CD4-positive, alpha-beta T cell treated with Interleukin-6 at 100 ng/mL for 8 hours (primary cell): ENCODE measurements at regions not wholly inside any gene's neighbourhood (a gene's known extent, or its start where the extent isn't known, plus 50 kb on each side); places are given as distances from the start of the nearest gene placed in this dataset.

Source experiments
- DNase-seq: peaks from one replicate; pipeline ENCODE4 v3.0.0-alpha.2; 2020; ENCODE audit warnings: mixed read lengths, low spot score

DNA sequence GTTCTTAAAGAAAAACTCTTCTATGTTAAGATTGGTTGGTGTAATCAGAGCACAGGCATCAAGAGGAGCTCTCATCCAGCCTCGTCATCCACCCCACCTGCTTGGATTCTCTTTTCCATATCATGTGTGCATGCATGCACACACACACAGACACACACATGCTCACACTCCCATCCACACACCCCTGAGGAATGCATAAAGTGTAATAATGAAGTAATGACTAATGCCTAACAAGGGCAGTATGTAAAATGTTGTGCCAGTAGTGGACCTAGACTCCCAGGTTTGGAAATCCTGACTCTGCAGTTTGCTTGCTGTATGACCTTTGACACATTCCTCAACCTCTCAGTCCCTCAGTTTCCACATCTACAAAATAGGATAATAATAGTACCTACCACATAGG lies 280.0 kb upstream of the ANKRD55 start:
- no peak for DNase-seq

DNA sequence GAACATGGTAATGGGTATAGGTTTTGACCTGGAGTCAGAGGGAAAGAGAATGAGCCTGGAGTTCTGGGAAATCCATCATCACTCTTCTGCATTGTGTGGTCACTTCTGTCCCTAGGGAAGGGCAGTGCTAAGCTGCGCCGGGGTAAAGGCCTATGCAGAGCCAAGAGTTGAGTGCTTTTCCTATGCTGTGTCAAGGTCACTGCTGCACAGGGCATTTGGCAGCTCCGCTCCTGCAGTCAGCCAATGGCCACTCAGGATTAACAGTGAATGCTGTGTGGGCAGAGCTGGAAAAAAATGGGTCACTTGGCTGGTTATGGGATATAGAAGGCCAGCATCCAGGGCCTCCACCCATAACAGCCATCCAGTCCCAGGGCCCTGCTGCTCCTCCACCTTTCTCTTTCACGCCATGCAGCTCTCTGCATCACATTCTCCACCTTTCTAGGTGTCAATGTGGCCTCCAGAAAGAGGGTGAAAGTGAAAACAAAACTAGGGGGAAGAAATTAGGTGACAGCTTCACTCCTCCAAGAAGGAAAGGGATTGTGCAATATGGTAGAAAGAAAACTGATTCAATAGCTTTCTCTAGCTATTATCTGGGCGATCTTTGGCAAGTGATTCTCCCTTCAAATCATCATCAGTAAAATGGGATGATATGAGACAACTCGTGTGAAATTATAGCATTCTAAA lies 279.3 kb upstream of the ANKRD55 start:
- no peak for DNase-seq

- no peak for DNase-seq
Measured at GRCh38 chr5:56511326-56511841, 278.3 kb upstream of the ANKRD55 start.

GRCh38 chr5:56508249-56508648 lies 275.1 kb upstream of the ANKRD55 start:
- DNase-seq = no peak

GRCh38 chr5:56507351-56507930 lies 274.3 kb upstream of the ANKRD55 start:
- DNase-seq = no peak

GRCh38 chr5:56506211-56506965 lies 273.3 kb upstream of the ANKRD55 start:
- no peak for DNase-seq

DNA sequence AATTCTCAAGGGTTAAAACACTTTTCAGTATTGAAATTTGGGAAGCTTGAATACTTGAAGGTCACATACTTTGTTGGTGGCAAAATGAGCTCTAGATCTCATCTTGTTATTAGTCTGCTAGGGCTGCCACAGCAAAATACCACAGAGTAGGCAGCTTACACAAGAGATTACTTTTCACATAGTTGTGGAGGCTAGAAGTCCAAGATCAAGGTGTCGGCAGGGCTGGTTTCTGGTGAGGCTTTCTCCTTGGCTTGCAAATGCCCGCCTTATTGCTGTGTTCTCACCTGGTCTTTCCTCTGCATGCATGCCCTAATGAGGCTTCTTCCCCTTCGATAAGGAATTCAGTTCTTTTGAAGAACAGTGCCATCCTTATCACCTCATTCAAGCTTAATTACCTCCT lies 270.8 kb upstream of the ANKRD55 start:
- DNase-seq = no peak

- DNase-seq = no peak
Measured at GRCh38 chr5:56501781-56502557, 268.8 kb upstream of the ANKRD55 start.

GRCh38 chr5:56499901-56500300 lies 266.8 kb upstream of the ANKRD55 start:
- DNase-seq = no peak

DNA sequence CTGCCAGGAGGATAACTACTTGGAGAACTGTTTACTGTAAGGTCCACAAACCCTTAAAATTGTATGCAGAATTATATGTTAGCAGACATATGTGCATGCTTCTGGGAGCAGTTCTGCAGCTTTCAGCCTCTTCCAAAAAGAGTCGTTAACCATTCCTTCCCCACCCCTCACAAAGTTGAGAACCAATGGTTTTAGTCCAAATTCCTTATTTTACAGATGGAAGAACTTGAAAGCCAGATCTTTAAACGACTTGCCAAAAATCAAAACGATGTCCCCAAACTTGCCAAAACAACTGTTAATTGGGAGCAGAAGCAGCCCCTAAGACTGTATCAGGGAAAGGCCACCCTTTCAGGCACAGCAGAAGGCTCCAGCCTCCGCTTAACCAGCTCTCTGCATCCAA lies 266.4 kb upstream of the ANKRD55 start:
- DNase-seq = no peak

DNA sequence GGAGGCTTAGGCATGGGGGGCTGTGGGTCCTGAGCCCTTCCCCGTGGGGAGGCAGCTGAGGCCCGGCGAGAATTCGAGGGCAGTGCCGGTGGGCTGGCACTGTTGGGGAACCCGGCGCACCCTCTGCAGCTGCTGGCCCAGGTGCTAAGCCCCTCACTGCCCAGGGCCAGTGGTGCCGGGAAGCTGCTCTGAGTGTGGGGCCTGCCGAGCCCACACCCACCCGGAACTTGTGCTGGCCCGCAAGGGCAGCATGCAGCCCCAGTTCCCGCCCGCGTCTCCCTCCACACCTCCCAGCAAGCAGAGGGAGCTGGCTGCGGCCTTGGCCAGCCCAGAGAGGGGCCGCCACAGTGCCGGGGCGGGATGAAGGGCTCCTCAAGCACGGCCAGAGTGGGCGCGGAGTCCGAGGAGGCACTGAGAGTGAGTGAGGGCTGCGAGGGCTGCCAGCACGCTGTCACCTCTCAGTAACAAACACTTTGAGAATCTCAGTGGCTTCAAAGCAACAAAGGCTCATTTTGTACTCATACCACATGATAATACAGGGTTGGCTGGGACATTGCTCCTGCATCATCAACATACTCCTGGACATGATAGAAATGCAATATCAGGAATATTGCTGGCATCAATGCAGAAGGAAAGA lies 265.7 kb upstream of the ANKRD55 start:
- DNase-seq = no peak

GRCh38 chr5:56496581-56497063 lies 263.5 kb upstream of the ANKRD55 start:
- no peak for DNase-seq

DNA sequence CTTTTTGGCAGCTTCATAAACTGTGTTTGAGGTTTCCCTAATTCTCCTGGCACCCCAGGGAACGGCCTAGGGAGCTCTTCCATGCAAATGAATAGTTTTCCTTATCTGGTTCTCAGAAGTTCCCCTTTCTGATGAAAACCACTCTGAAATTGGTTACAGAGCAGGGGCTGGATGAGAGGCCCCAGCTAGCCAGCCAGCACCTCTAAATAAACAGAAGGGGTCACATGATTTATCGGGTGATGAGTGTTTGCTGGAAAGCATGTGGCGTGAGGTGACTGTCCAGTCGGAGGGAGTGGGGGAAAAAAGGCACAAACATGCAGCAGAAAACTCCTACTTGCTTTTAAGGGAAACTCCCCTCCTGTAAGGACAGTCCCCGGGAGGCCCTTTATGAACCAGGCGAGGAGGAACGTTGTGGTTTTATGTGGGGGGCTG lies 261.2 kb upstream of the ANKRD55 start:
- no peak for DNase-seq

DNA sequence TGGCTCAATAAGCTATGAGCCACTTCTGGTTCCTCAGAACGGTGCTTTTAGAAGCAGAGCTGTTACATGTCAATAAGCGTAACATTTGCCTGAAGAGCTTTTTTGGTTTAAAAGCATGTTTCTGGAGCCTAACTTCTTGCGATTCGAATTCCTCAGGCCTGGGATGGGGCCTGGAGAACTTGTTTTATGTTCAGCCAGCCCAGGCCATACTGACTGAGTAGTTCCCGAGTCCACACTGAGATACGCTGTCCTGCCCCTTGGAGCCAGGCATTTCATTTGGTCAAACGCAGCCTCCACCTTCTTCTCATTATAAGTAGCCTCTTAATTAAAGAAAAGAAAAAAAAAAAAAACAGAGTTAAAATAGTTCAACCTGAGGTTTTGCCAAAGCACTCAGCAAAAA lies 260.6 kb upstream of the ANKRD55 start:
- no peak for DNase-seq

- no peak for DNase-seq
Measured at GRCh38 chr5:56493308-56493707, 260.2 kb upstream of the ANKRD55 start.

DNA sequence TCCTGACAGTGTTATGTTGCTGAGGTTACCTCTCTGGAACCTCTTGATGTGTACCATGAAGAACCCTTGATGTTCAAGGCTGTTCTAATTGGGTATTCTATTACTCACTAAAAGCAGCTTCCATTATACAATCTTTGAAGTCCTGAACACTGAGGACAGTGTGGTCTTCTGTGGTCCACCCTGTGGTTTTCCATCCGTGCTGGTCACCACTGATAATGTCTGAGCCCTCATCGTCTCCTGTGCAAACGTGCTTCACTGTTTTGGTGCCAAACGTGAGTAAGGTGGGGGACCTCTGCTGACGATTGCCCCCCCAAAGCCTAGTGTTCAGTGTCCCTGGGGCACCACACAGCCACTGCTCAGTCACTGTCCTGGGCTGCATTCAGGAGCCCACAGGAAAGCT lies 259.7 kb upstream of the ANKRD55 start:
- no peak for DNase-seq

DNA sequence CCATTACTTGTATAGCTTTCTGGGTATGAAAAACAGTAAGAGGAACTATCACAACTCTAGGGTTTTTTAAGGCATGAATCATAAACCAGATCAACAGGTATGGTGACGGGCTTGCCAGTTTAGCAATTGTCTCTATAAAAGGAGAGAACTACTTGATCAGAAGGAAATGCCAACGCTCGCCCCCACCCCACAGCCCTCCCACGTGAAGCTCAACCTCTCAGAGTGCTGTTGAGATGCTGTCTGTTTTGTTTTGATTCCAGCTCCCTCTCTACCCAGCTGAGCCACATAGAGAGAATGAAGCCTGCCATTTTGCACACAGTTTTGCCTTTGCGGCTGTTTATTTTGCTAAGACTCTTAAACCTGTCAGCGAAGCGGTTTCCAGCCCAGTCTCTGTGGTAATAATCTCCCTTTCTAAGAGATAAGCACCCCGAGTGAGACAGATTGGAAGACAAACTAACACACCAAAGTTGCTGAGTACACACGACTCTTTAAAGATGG lies 257.9 kb upstream of the ANKRD55 start:
- DNase-seq = peak; percentile 49

DNA sequence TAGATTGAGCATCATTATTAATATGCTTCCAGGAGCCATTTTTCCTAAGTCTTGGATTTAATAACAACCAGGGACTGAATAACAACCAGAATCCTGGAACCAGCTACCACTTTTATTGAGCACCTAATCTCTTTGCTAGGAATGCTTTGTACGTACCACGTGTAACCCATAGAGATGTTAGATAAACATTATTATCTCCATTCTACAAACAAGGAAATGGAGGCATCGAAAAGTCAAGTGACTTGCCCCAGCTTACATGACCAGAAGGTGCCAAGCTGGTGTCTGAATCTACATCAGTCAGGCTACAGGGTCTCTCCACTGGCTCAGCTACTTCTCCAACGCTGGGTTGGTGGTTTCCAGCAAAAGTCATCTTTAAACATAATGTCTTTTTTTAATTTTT lies 256.1 kb upstream of the ANKRD55 start:
- no peak for DNase-seq

- DNase-seq = no peak
Measured at GRCh38 chr5:56487528-56488115, 254.5 kb upstream of the ANKRD55 start.

GRCh38 chr5:56482363-56482762 lies 249.2 kb upstream of the ANKRD55 start:
- DNase-seq = no peak
